Caco-2 (cell line): ENCODE measurements at regions not wholly inside any gene's neighbourhood (a gene's known extent, or its start where the extent isn't known, plus 50 kb on each side); places are given as distances from the start of the nearest gene placed in this dataset.

ENCODE experiments used
- BruUV-seq: library from RNA; stranded (reverse); fragments of 400-500 nt; replicated peaks from 2 replicates; lab custom pipeline; 2021; lab: Mats Ljungman, UMichigan
- CTCF ChIA-PET: fragments of 300-600 bp; sonication (Branson Sonifier 250); formaldehyde crosslinking; loops from one replicate; lab custom pipeline; 2022; ENCODE audit warnings: antibody characterized with exemption; lab: Charles Lee
- POLR2A ChIA-PET: fragments of 300-600 bp; sonication (Branson Sonifier 250); formaldehyde crosslinking; loops from one replicate; lab custom pipeline; 2022; ENCODE audit warnings: antibody characterized with exemption; lab: Charles Lee
- DNase-seq, 2 experiments: peaks; one replicate each; pipeline versions ENCODE4 v3.0.0 to v3.0.0-alpha.2; 2020 to 2022
- H3K27me3 ChIP-seq: replicated peaks from 2 replicates; pipeline ENCODE4 v1.6.0; 2011; ENCODE audit warnings: low read length; ENCODE audit not compliant: control insufficient read depth, insufficient read depth
- H3K36me3 ChIP-seq: 2 replicates; pipeline ENCODE4 v1.5.1; 2011; ENCODE audit warnings: low read length; ENCODE audit not compliant: control insufficient read depth, insufficient read depth
- H3K4me1 ChIP-seq: fragments of 250-450 bp; sonication (Bioruptor Pico); 2 replicates; pipeline ENCODE4 v1.5.1; 2020; ENCODE audit warnings: mild to moderate bottlenecking
- H3K4me3 ChIP-seq: 2 replicates; pipeline ENCODE4 v1.5.1; 2011; ENCODE audit warnings: low read depth, mild to moderate bottlenecking, control low read depth, low read length
- H3K9me3 ChIP-seq: fragments of 250-450 bp; sonication (Bioruptor Pico); 2 replicates; pipeline ENCODE4 v1.5.1; 2020; ENCODE audit warnings: mild to moderate bottlenecking, moderate library complexity
- H3K27ac Mint-ChIP-seq: one replicate; pipeline ENCODE4 v1.8.0; 2022; ENCODE audit warnings: mixed read lengths; ENCODE audit not compliant: unreplicated experiment
- H3K27me3 Mint-ChIP-seq: one replicate; pipeline ENCODE4 v1.8.0; 2022; ENCODE audit warnings: mixed read lengths; ENCODE audit not compliant: insufficient read depth, unreplicated experiment
- H3K36me3 Mint-ChIP-seq: one replicate; pipeline ENCODE4 v1.8.0; 2022; ENCODE audit warnings: mild to moderate bottlenecking, mixed read lengths; ENCODE audit not compliant: insufficient read depth, unreplicated experiment
- H3K4me1 Mint-ChIP-seq: one replicate; pipeline ENCODE4 v1.8.0; 2022; ENCODE audit warnings: low read depth, mixed read lengths; ENCODE audit not compliant: unreplicated experiment
- H3K4me3 Mint-ChIP-seq: one replicate; pipeline ENCODE4 v1.8.0; 2022; ENCODE audit warnings: mild to moderate bottlenecking, moderate library complexity, mixed read lengths; ENCODE audit not compliant: unreplicated experiment
- H3K9me3 Mint-ChIP-seq: one replicate; pipeline ENCODE4 v1.8.0; 2022; ENCODE audit warnings: mixed read lengths; ENCODE audit not compliant: unreplicated experiment
- CTCF ChIP-seq, 2 experiments: fragments of 200-600 bp in 1 of 2; IDR thresholded peaks; 1 replicate in 1 of 2; 2 replicates in 1 of 2; pipeline versions ENCODE4 v1.5.1 to v1.8.0; 2011 to 2022; ENCODE audit warnings: antibody characterized with exemption in 1 of 2, control low read depth in 1 of 2, inconsistent platforms in 1 of 2, low read depth in 1 of 2, low read length in 1 of 2, mild to moderate bottlenecking in 1 of 2, moderate library complexity in 1 of 2; ENCODE audit not compliant: insufficient read depth in 1 of 2, severe bottlenecking in 1 of 2, unreplicated experiment in 1 of 2
- intact Hi-C: fragments of 100-400 bp; cut with micrococcal nuclease; formaldehyde crosslinking; loops from one replicate; pipeline ENCODE4 v1.10.0; 2022; ENCODE audit not compliant: unreplicated experiment

GRCh38 chr2:136189221-136189782, 71.4 kb upstream of the CXCR4 start:
- Histone ChIP-seq H3K36me3 (no peaks in the 10 kb centered on the region), H3K27me3 (no peaks in the 10 kb centered on the region), H3K4me3 (no peak overlapping the region), H3K4me1 (no peaks in the 10 kb centered on the region), H3K9me3 (0 out of 2 replicates have a peak, but pooled peaks cover 3% of the 10 kb centered on the region)
- no peaks in the 10 kb centered on the region for H3K36me3 Mint-ChIP-seq
- H3K4me1 Mint-ChIP-seq: no peaks in the 10 kb centered on the region
- H3K27me3 Mint-ChIP-seq: no peaks in the 10 kb centered on the region
- H3K27ac Mint-ChIP-seq: no peak overlapping the region
- BruUV-seq: no TSS peak
- intact Hi-C loops: no loop called here
- no peak for DNase-seq
- ChIA-PET POLR2A (no interaction called here), CTCF (no interaction called here)
- H3K4me3 Mint-ChIP-seq: no peak overlapping the region
- TF ChIP-seq CTCF (IDR thresholded peaks at IDR 0.05; ENCODE audit: insufficient read depth in 1 of 2, low read depth in 1 of 2, low read length in 1 of 2, severe bottlenecking in 1 of 2, unreplicated experiment in 1 of 2): no peak
- no peaks in the 10 kb centered on the region for H3K9me3 Mint-ChIP-seq

- H3K9me3 ChIP-seq: 0 out of 2 replicates have a peak, but pooled peaks cover 3% of the 10 kb centered on the region
- DNase-seq: no peak
- CTCF ChIA-PET: no interaction called here
- no peaks in the 10 kb centered on the region for H3K4me1 ChIP-seq
- TF ChIP-seq CTCF (IDR thresholded peaks at IDR 0.05; ENCODE audit: insufficient read depth in 1 of 2, low read depth in 1 of 2, low read length in 1 of 2, severe bottlenecking in 1 of 2, unreplicated experiment in 1 of 2): no peak
- Mint-ChIP-seq H3K36me3 (no peaks in the 10 kb centered on the region), H3K4me3 (no peak overlapping the region), H3K9me3 (no peaks in the 10 kb centered on the region), H3K27me3 (no peaks in the 10 kb centered on the region), H3K27ac (no peak overlapping the region), H3K4me1 (no peaks in the 10 kb centered on the region)
- no peaks in the 10 kb centered on the region for H3K36me3 ChIP-seq
- intact Hi-C loops: no loop called here
- BruUV-seq: no TSS peak
- POLR2A ChIA-PET: no interaction called here
- no peak overlapping the region for H3K4me3 ChIP-seq
- no peaks in the 10 kb centered on the region for H3K27me3 ChIP-seq
Observed at GRCh38 chr2:136188086-136188485, 70.1 kb upstream of the CXCR4 start.

- H3K4me3 ChIP-seq: no peak overlapping the region
- TF ChIP-seq CTCF (IDR thresholded peaks at IDR 0.05; ENCODE audit: insufficient read depth in 1 of 2, low read depth in 1 of 2, low read length in 1 of 2, severe bottlenecking in 1 of 2, unreplicated experiment in 1 of 2): no peak
- Mint-ChIP-seq H3K4me1 (no peaks in the 10 kb centered on the region), H3K9me3 (no peaks in the 10 kb centered on the region), H3K27ac (no peak overlapping the region), H3K36me3 (no peaks in the 10 kb centered on the region), H3K4me3 (no peak overlapping the region), H3K27me3 (no peaks in the 10 kb centered on the region)
- intact Hi-C loops: no loop called here
- CTCF ChIA-PET: no interaction called here
- no peak for DNase-seq
- H3K36me3 ChIP-seq: no peaks in the 10 kb centered on the region
- no peaks in the 10 kb centered on the region for H3K4me1 ChIP-seq
- H3K9me3 ChIP-seq: 0 out of 2 replicates have a peak, but pooled peaks cover 3% of the 10 kb centered on the region
- no TSS peak for BruUV-seq
- POLR2A ChIA-PET: no interaction called here
- no peaks in the 10 kb centered on the region for H3K27me3 ChIP-seq
Observed at GRCh38 chr2:136185981-136186776, 68.2 kb upstream of the CXCR4 start.
